A549 (cell line): ENCODE measurements at regions not wholly inside any gene's neighbourhood (a gene's known extent, or its start where the extent isn't known, plus 50 kb on each side); places are given as distances from the start of the nearest gene placed in this dataset.

Experiments
- ATAC-seq, 2 experiments: fragments of 200-7000 bp in 1 of 2; fragments of >200 bp in 1 of 2; cut with Nextera tagmentation in 1 of 2; cut with Tn5 transposase in 1 of 2; 3 replicates each; pipeline versions ENCODE4 v1.8.0 to v1.9.1; 2018 to 2020; ENCODE audit warnings: mild to moderate bottlenecking in 1 of 2, moderate library complexity in 1 of 2
- CTCF ChIA-PET: fragments of 300-600 bp; sonication (Branson Sonifier 250); formaldehyde crosslinking; extraction: SDS; loops from one replicate; lab custom pipeline; 2021; ENCODE audit warnings: antibody characterized with exemption, inconsistent platforms; lab: Yijun Ruan, JAX
- POLR2A ChIA-PET: fragments of 350-600 bp; formaldehyde crosslinking; extraction: SDS; loops from one replicate; lab custom pipeline; 2021; ENCODE audit warnings: antibody characterized with exemption, inconsistent platforms; lab: Yijun Ruan, JAX
- DNase-seq, 2 experiments: peaks; one replicate each; pipeline versions ENCODE4 v3.0.0 to v3.0.0-alpha.2; 2011 to 2016; ENCODE audit warnings: low read depth in 1 of 2, low spot score in 1 of 2
- FAIRE-seq: peaks from 2 replicates; lab custom pipeline; 2011; peaks lifted over from hg19 to GRCh38; lab: Jason Lieb, UNC
- H3K27ac ChIP-seq, 2 experiments: fragments of >200 bp; sonication (Bioruptor Twin); formaldehyde crosslinking; 3 replicates each; pipeline ENCODE4 v1.5.1; 2016 to 2017
- H3K4me1 ChIP-seq: fragments of >200 bp; sonication (Bioruptor Twin); formaldehyde crosslinking; 3 replicates; pipeline ENCODE4 v1.6.1; 2016
- H3K4me2 ChIP-seq: fragments of >200 bp; sonication (Bioruptor Twin); formaldehyde crosslinking; 3 replicates; pipeline ENCODE4 v1.6.1; 2016
- H3K4me3 ChIP-seq: fragments of >200 bp; sonication (Bioruptor Twin); formaldehyde crosslinking; 3 replicates; pipeline ENCODE4 v1.5.1; 2016
- H3K9me3 ChIP-seq: fragments of >200 bp; sonication (Bioruptor Twin); formaldehyde crosslinking; 3 replicates; pipeline ENCODE4 v1.6.1; 2016
- CBX2 ChIP-seq: fragments of 200-600 bp; sonication (generic); IDR thresholded peaks from 2 replicates; pipeline ENCODE4 v1.6.1; 2016; ENCODE audit warnings: low read depth, mild to moderate bottlenecking, borderline replicate concordance
- E2F6 ChIP-seq: IDR thresholded peaks from 2 replicates; pipeline ENCODE4 v1.6.1; 2012; ENCODE audit warnings: low read depth, borderline replicate concordance
- EHMT2 ChIP-seq: fragments of 200-600 bp; sonication (generic); IDR thresholded peaks from 2 replicates; pipeline ENCODE4 v1.6.1; 2016; ENCODE audit warnings: antibody characterized with exemption, low read depth, mild to moderate bottlenecking, moderate library complexity
- FOSL2 ChIP-seq, 2 experiments: fragments of 450-650 bp in 1 of 2; fragments of >200 bp in 1 of 2; sonication (Bioruptor Twin) in 1 of 2; formaldehyde crosslinking; IDR thresholded peaks; 2 replicates each; pipeline versions ENCODE4 v1.5.0 to v1.6.1; 2016 to 2020; ENCODE audit warnings: mild to moderate bottlenecking in 1 of 2, moderate library complexity in 1 of 2
- FOXS1 ChIP-seq: fragments of 250-450 bp; sonication (Bioruptor Pico); IDR thresholded peaks from 2 replicates; pipeline ENCODE4 v1.5.0; 2020; ENCODE audit warnings: mild to moderate bottlenecking, moderate library complexity
- HDAC2 ChIP-seq: fragments of 200-600 bp; sonication (generic); IDR thresholded peaks from 2 replicates; pipeline ENCODE4 v1.6.1; 2016
- HEYL ChIP-seq: fragments of 250-450 bp; sonication (Bioruptor Pico); IDR thresholded peaks from 2 replicates; pipeline ENCODE4 v1.8.0; 2021; ENCODE audit warnings: mild to moderate bottlenecking, moderate library complexity
- HMGXB4 ChIP-seq: fragments of 250-450 bp; sonication (Bioruptor Pico); IDR thresholded peaks from 2 replicates; pipeline ENCODE4 v1.5.0; 2021; ENCODE audit warnings: mild to moderate bottlenecking, moderate library complexity, borderline replicate concordance
- HOXA7 ChIP-seq: fragments of 250-450 bp; sonication (Bioruptor Pico); IDR thresholded peaks from 2 replicates; pipeline ENCODE4 v1.5.0; 2020; ENCODE audit warnings: mild to moderate bottlenecking, moderate library complexity
- HOXB5 ChIP-seq: fragments of 250-450 bp; sonication (Bioruptor Pico); IDR thresholded peaks from 2 replicates; pipeline ENCODE4 v1.5.0; 2020; ENCODE audit warnings: mild to moderate bottlenecking, moderate library complexity
- JUN ChIP-seq, 2 experiments: fragments of >200 bp; sonication (Bioruptor Twin); formaldehyde crosslinking; IDR thresholded peaks; 2 replicates in 1 of 2; 3 replicates in 1 of 2; pipeline ENCODE4 v1.6.1; 2016 to 2017
- KDM1A ChIP-seq: fragments of 200-600 bp; sonication (generic); IDR thresholded peaks from 2 replicates; pipeline ENCODE4 v1.6.1; 2016; ENCODE audit warnings: low read depth, mild to moderate bottlenecking
- MAFK ChIP-seq: fragments of 450-650 bp; IDR thresholded peaks from 2 replicates; pipeline ENCODE4 v1.6.1; 2014; ENCODE audit not compliant: partially characterized antibody
- MAZ ChIP-seq: fragments of 150-350 bp; IDR thresholded peaks from 2 replicates; pipeline ENCODE4 v1.6.1; 2014; ENCODE audit warnings: antibody characterized with exemption, low read depth, low read length, borderline replicate concordance
- RARB ChIP-seq: fragments of 250-450 bp; sonication (Bioruptor Pico); IDR thresholded peaks from 2 replicates; pipeline ENCODE4 v1.8.0; 2021; ENCODE audit warnings: mild to moderate bottlenecking, moderate library complexity
- RNF2 ChIP-seq: fragments of 200-600 bp; sonication (generic); IDR thresholded peaks from 2 replicates; pipeline ENCODE4 v1.6.1; 2016; ENCODE audit warnings: low read depth, mild to moderate bottlenecking, antibody characterized with exemption, moderate library complexity, borderline replicate concordance
- SREBF2 ChIP-seq: fragments of 450-650 bp; IDR thresholded peaks from 2 replicates; pipeline ENCODE4 v1.6.1; 2014; ENCODE audit warnings: mild to moderate bottlenecking, moderate library complexity
- WGBS: methylation state at CpG from one replicate; pipeline ENCODE4 v1.1.6; 2017; ENCODE audit errors: missing lambda C conversion rate; 5-methylcytosine and 5-hydroxymethylcytosine counted together
- TF ChIP-seq, protein P1 (sequence below): fragments of 250-450 bp; sonication (Bioruptor Pico); IDR thresholded peaks from 2 replicates; pipeline ENCODE4 v1.5.0; 2020; ENCODE audit warnings: low read depth, mild to moderate bottlenecking, moderate library complexity
- TF ChIP-seq, protein P2 (sequence below): fragments of >200 bp; sonication (Bioruptor Twin); formaldehyde crosslinking; IDR thresholded peaks from 3 replicates; pipeline ENCODE4 v1.5.1; 2016
- TF ChIP-seq, protein P3 (sequence below): IDR thresholded peaks from 2 replicates; pipeline ENCODE4 v1.6.1; 2012

- ChIA-PET POLR2A (no interaction called here), CTCF (no interaction called here)
- Histone ChIP-seq H3K4me2 (no peak overlapping the region), H3K27ac (no peak overlapping the region), H3K4me3 (no peak overlapping the region), H3K9me3 (no peaks in the 10 kb centered on the region), H3K4me1 (no peaks in the 10 kb centered on the region)
- DNase-seq (peak in 1 of 2 experiments; percentile 7), FAIRE-seq (no peak), ATAC-seq (no peak)
- 73% methylated on average over 5 of the region's 5 CpGs for WGBS
- no peak for TF ChIP-seq FOSL2 (IDR thresholded peaks at IDR 0.05)
- peak; percentile 52 for TF ChIP-seq FOSL2 (CRISPR knock-in tag; IDR thresholded peaks at IDR 0.05)
- TF ChIP-seq, protein P1, sequence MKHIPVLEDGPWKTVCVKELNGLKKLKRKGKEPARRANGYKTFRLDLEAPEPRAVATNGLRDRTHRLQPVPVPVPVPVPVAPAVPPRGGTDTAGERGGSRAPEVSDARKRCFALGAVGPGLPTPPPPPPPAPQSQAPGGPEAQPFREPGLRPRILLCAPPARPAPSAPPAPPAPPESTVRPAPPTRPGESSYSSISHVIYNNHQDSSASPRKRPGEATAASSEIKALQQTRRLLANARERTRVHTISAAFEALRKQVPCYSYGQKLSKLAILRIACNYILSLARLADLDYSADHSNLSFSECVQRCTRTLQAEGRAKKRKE = no peak
- TF ChIP-seq, all 56 proteins: peak for 1
Measured at GRCh38 chr14:54211551-54212308, 185.1 kb upstream of the CDKN3 start.

- no peaks in the 10 kb centered on the region for H3K9me3 ChIP-seq
- H3K4me2 ChIP-seq = no peak overlapping the region
- no peak overlapping the region for H3K4me3 ChIP-seq
- TF ChIP-seq HMGXB4 (CRISPR knock-in tag) (no peak), MAFK (no peak), SREBF2 (no peak), EHMT2 (no peak), RARB (CRISPR knock-in tag) (no peak), E2F6 (no peak), HDAC2 (no peak)
- TF ChIP-seq, protein P2, sequence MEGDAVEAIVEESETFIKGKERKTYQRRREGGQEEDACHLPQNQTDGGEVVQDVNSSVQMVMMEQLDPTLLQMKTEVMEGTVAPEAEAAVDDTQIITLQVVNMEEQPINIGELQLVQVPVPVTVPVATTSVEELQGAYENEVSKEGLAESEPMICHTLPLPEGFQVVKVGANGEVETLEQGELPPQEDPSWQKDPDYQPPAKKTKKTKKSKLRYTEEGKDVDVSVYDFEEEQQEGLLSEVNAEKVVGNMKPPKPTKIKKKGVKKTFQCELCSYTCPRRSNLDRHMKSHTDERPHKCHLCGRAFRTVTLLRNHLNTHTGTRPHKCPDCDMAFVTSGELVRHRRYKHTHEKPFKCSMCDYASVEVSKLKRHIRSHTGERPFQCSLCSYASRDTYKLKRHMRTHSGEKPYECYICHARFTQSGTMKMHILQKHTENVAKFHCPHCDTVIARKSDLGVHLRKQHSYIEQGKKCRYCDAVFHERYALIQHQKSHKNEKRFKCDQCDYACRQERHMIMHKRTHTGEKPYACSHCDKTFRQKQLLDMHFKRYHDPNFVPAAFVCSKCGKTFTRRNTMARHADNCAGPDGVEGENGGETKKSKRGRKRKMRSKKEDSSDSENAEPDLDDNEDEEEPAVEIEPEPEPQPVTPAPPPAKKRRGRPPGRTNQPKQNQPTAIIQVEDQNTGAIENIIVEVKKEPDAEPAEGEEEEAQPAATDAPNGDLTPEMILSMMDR = no peak
- TF ChIP-seq, protein P3, sequence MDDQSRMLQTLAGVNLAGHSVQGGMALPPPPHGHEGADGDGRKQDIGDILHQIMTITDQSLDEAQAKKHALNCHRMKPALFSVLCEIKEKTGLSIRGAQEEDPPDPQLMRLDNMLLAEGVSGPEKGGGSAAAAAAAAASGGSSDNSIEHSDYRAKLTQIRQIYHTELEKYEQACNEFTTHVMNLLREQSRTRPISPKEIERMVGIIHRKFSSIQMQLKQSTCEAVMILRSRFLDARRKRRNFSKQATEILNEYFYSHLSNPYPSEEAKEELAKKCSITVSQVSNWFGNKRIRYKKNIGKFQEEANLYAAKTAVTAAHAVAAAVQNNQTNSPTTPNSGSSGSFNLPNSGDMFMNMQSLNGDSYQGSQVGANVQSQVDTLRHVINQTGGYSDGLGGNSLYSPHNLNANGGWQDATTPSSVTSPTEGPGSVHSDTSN = no peak
- ATAC-seq = no peak
- ChIA-PET CTCF (no interaction called here), POLR2A (no interaction called here)
- FAIRE-seq = no peak
- no peak overlapping the region for H3K27ac ChIP-seq
- no peaks in the 10 kb centered on the region for H3K4me1 ChIP-seq
- no peak for DNase-seq
- 92% methylated on average over 1 of the region's 1 CpG for WGBS
Measured at GRCh38 chr14:54213536-54213935, 183.3 kb upstream of the CDKN3 start.

DNA sequence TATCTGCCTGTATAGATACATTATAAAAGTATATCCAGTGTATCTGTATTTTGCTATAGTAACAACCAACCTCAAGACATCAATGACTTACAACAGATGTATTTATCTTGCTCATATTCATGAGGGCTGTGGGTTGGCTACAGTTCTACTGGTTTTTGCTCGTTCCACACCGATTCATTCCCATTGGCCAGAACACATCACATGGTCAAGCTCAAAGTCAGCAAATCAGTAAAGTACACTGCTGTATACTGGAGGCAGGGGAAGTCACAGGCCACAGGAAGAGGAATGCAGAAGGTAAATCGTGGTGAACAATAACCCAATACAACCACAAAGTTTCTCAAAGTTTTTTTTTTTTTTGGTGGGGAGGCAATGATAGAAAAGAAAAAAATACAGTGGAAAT is 180.0 kb upstream of the CDKN3 start:
- no peak overlapping the region for H3K27ac ChIP-seq
- TF ChIP-seq SREBF2 (no peak), HOXB5 (no peak), JUN (IDR thresholded peaks at IDR 0.05) (no peak), HOXA7 (CRISPR knock-in tag) (no peak), FOXS1 (CRISPR knock-in tag) (no peak), HDAC2 (no peak), MAZ (no peak), HEYL (CRISPR knock-in tag) (no peak), CBX2 (no peak), RNF2 (no peak), KDM1A (no peak)
- TF ChIP-seq, all 56 proteins: peak for 0
- H3K4me3 ChIP-seq = no peak overlapping the region
- ChIA-PET CTCF (no interaction called here), POLR2A (no interaction called here)
- DNase-seq (no peak), FAIRE-seq (no peak), ATAC-seq (no peak)
- no peaks in the 10 kb centered on the region for H3K4me1 ChIP-seq
- no peak overlapping the region for H3K4me2 ChIP-seq
- 57% methylated on average over 3 of the region's 3 CpGs for WGBS
- no peaks in the 10 kb centered on the region for H3K9me3 ChIP-seq
